Stimulated activated naive CD8-positive, alpha-beta T cell treated with anti-CD3 and anti-CD28 coated beads, Interleukin-15, amount 100 ng/mL, for 72 hours (primary cell): ENCODE measurements at regions not wholly inside any gene's neighbourhood (a gene's known extent, or its start where the extent isn't known, plus 50 kb on each side); places are given as distances from the start of the nearest gene placed in this dataset.
"Not testable (repeated sequence)": the region's sequence is repeated elsewhere in the genome, so short reads cannot be mapped to it uniquely, and the experiment has no call there.

Experiments used
- ATAC-seq: fragments of 150-1000 bp; cut with Tn5 transposase; 2 replicates; pipeline ENCODE4 v1.10.0; 2021; ENCODE audit warnings: mild to moderate bottlenecking, moderate library complexity
- DNase-seq, 2 donors: peaks; one replicate each; pipeline ENCODE4 v3.0.0; 2021 to 2022
- H3K27ac Mint-ChIP-seq, 2 donors: one replicate each; pipeline ENCODE4 v1.8.0; 2022; ENCODE audit warnings: mild to moderate bottlenecking in 2 of 2, mixed read lengths in 2 of 2, moderate library complexity in 2 of 2
- H3K27me3 Mint-ChIP-seq: one replicate; pipeline ENCODE4 v1.8.0; 2022; ENCODE audit warnings: mixed read lengths
- H3K4me1 Mint-ChIP-seq: one replicate; pipeline ENCODE4 v1.8.0; 2022; ENCODE audit warnings: mild to moderate bottlenecking, mixed read lengths
- H3K4me3 Mint-ChIP-seq, 2 donors: one replicate each; pipeline ENCODE4 v1.8.0; 2022; ENCODE audit warnings: mild to moderate bottlenecking in 2 of 2, mixed read lengths in 2 of 2, moderate library complexity in 1 of 2
- H3K9me3 Mint-ChIP-seq, 2 donors: one replicate each; pipeline ENCODE4 v1.8.0; 2022; ENCODE audit warnings: mixed read lengths in 2 of 2

GRCh38 chr10:29877793-29878491 is 181.4 kb downstream of the JCAD start:
- no peaks in the 10 kb centered on the region for H3K4me1 Mint-ChIP-seq
- H3K9me3 Mint-ChIP-seq = no peaks in the 10 kb centered on the region
- H3K4me3 Mint-ChIP-seq = no peak overlapping the region
- peaks cover 18% of the 10 kb centered on the region for H3K27me3 Mint-ChIP-seq
- no peak for DNase-seq
- no peak for ATAC-seq
- H3K27ac Mint-ChIP-seq = no peak overlapping the region

GRCh38 chr10:29876008-29876555 is 183.3 kb downstream of the JCAD start:
- peaks cover 18% of the 10 kb centered on the region for H3K27me3 Mint-ChIP-seq
- no peak overlapping the region for H3K4me3 Mint-ChIP-seq
- peaks cover 0 to under 1% of the 10 kb centered on the region in 2 donors for H3K9me3 Mint-ChIP-seq
- no peak for DNase-seq
- ATAC-seq = no peak
- no peak overlapping the region for H3K27ac Mint-ChIP-seq
- no peaks in the 10 kb centered on the region for H3K4me1 Mint-ChIP-seq

- DNase-seq (no peak), ATAC-seq (no peak)
- Mint-ChIP-seq H3K27ac (no peak overlapping the region), H3K9me3 (peaks cover 7 to 9% of the 10 kb centered on the region in 2 donors), H3K4me3 (no peak overlapping the region), H3K4me1 (no peaks in the 10 kb centered on the region), H3K27me3 (peaks cover 18% of the 10 kb centered on the region)
These were observed 184.6 kb downstream of the JCAD start for GRCh38 chr10:29874606-29875269.

DNA sequence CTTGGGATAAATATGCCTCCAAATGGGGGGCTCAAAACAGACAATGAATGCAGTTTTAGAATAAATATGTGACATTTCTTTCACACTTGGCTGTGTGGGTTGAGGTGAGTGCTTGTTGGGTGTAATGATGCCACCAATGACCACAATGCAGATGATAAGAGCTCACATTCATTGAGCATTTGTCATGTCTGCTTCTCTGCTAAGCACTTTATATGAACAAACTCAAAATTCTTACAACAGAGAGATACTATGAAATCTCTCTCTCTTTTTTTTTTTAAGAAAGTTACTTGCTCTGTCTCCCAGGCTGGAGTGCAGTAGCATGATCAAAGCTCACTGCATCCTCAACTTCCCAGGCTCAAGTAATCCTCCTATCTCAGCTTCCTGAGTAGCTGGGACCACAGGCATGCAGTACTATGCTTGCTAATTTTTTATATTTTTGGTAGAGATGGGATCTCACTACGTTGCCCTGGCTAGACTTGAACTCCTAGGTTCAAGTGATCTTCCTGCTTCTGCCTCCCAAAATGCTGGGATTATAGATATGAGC is 185.4 kb downstream of the JCAD start:
- ATAC-seq (no peak), DNase-seq (no peak)
- Mint-ChIP-seq H3K4me3 (no peak overlapping the region), H3K27ac (no peak overlapping the region), H3K27me3 (peaks cover 18% of the 10 kb centered on the region), H3K9me3 (peaks cover 7 to 9% of the 10 kb centered on the region in 2 donors), H3K4me1 (no peaks in the 10 kb centered on the region)

DNA sequence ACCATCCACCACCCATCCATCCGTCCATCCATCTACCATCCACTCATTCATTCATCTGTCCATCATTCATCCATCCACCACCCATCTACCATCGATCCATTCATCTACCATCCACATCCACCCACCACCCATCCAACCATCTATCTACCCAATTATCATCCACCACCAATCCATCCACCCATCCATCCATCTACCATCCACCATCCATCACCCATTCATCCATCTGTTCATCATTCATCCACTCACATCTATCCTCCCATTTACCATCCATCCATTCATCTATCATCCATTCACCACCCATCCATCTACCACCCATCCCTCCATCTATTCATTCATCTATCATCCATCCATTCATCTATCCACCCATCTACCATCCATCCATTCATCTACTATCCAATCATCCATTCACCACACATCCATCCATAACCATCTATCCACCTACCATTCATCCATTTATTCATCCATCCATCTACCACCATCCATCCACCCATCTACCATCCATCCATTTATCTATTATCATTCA is 188.8 kb downstream of the JCAD start:
- DNase-seq (no peak), ATAC-seq (no peak)
- H3K27ac Mint-ChIP-seq = no peak overlapping the region
- no peaks in the 10 kb centered on the region for H3K27me3 Mint-ChIP-seq
- H3K4me1 Mint-ChIP-seq = no peaks in the 10 kb centered on the region
- H3K4me3 Mint-ChIP-seq = no peak overlapping the region
- H3K9me3 Mint-ChIP-seq = peaks cover 7 to 9% of the 10 kb centered on the region in 2 donors

- H3K27me3 Mint-ChIP-seq = no peaks in the 10 kb centered on the region
These were observed 189.8 kb downstream of the JCAD start for GRCh38 chr10:29869593-29869992.

GRCh38 chr10:29866356-29866755 is 193.0 kb downstream of the JCAD start:
- no peaks in the 10 kb centered on the region for H3K27me3 Mint-ChIP-seq
- no peak overlapping the region for H3K4me3 Mint-ChIP-seq
- H3K4me1 Mint-ChIP-seq = no peaks in the 10 kb centered on the region
- H3K27ac Mint-ChIP-seq = no peak overlapping the region
- DNase-seq = no peak
- ATAC-seq = no peak
- peaks cover 7 to 9% of the 10 kb centered on the region in 2 donors for H3K9me3 Mint-ChIP-seq

More at GRCh38 chr10:29869593-29869992, 189.8 kb downstream of the JCAD start:
- ATAC-seq (no peak), DNase-seq (no peak)
- peaks cover 7 to 9% of the 10 kb centered on the region in 2 donors for H3K9me3 Mint-ChIP-seq
- H3K4me3 Mint-ChIP-seq = no peak overlapping the region
- H3K27ac Mint-ChIP-seq = no peak overlapping the region
- no peaks in the 10 kb centered on the region for H3K4me1 Mint-ChIP-seq

- no peak for DNase-seq
- Mint-ChIP-seq H3K27me3 (no peaks in the 10 kb centered on the region), H3K27ac (no peak overlapping the region), H3K4me1 (no peaks in the 10 kb centered on the region), H3K9me3 (peaks cover 6% of the 10 kb centered on the region in 2 donors), H3K4me3 (no peak overlapping the region)
- ATAC-seq = no peak
These were observed 193.6 kb downstream of the JCAD start for GRCh38 chr10:29865700-29866355.

DNA sequence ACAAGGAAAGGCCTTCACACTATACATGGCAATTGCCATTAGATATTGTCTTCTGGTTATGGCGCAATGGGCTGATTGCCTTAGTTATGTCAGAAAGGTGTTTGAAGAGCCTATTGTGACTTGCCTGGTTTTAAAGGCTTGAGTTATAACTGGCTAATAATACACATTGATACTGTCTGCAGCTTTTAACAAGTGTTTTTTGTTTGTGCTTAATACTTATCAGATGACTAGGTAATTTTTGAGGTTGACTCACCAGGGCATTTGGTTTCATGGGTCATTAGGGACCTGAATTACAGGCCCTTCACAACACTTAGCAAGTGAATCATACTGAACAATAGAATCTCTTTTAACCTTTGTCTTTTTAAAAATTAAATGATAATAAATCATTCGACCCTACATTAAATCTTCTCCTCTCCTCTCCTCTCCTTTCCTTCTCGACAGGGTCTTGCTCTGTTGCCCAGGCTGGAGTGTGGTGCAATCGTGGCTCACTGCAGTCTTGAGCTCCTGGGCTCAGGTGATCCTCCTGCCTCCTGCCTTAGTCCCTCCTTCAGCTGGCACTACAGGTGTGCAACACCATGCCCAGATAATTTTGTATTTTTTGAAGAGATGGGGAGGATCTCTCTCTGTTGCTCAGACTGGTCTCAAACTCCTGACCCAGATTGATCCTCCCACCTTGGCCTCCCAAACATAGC is 196.3 kb downstream of the JCAD start:
- H3K27ac Mint-ChIP-seq = no peak overlapping the region
- ATAC-seq (no peak), DNase-seq (no peak)
- no peaks in the 10 kb centered on the region for H3K4me1 Mint-ChIP-seq
- no peaks in the 10 kb centered on the region for H3K9me3 Mint-ChIP-seq
- H3K27me3 Mint-ChIP-seq = peaks cover 6% of the 10 kb centered on the region
- no peak overlapping the region for H3K4me3 Mint-ChIP-seq

- Mint-ChIP-seq H3K27ac (no peak overlapping the region), H3K27me3 (peaks cover 11% of the 10 kb centered on the region), H3K4me1 (no peaks in the 10 kb centered on the region), H3K4me3 (no peak overlapping the region), H3K9me3 (no peaks in the 10 kb centered on the region)
- DNase-seq = no peak
- ATAC-seq = no peak
These were observed 197.4 kb downstream of the JCAD start for GRCh38 chr10:29861811-29862505.

- DNase-seq, H3K9me3 Mint-ChIP-seq, H3K4me3 Mint-ChIP-seq, H3K27ac Mint-ChIP-seq, H3K4me1 Mint-ChIP-seq, ATAC-seq: not testable (repeated sequence)
- H3K27me3 Mint-ChIP-seq = peaks cover 11% of the 10 kb centered on the region
These were observed 198.2 kb downstream of the JCAD start for GRCh38 chr10:29861231-29861630.

DNA sequence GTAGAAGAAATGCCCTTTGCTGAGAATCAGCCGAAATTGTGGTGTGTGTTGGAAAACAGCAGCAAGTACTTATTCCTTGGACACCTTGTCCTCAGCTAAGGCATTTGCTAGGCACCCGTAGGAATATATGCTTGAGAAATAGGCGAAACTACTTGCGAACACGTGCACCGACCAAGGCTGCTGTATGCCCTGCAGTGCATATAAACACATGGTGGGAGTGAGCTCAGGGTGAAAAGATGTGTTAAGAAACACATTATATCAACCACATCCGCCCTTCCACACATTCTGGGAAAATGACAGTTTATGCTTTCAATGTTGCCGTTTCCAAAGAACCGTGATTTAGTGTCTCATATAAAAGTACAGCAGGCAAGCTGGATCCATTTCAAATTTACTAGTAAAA is 199.2 kb downstream of the JCAD start:
- H3K4me1 Mint-ChIP-seq = no peaks in the 10 kb centered on the region
- no peak for ATAC-seq
- no peak overlapping the region for H3K27ac Mint-ChIP-seq
- H3K9me3 Mint-ChIP-seq = no peaks in the 10 kb centered on the region
- peaks cover 11% of the 10 kb centered on the region for H3K27me3 Mint-ChIP-seq
- no peak for DNase-seq
- H3K4me3 Mint-ChIP-seq = no peak overlapping the region

DNA sequence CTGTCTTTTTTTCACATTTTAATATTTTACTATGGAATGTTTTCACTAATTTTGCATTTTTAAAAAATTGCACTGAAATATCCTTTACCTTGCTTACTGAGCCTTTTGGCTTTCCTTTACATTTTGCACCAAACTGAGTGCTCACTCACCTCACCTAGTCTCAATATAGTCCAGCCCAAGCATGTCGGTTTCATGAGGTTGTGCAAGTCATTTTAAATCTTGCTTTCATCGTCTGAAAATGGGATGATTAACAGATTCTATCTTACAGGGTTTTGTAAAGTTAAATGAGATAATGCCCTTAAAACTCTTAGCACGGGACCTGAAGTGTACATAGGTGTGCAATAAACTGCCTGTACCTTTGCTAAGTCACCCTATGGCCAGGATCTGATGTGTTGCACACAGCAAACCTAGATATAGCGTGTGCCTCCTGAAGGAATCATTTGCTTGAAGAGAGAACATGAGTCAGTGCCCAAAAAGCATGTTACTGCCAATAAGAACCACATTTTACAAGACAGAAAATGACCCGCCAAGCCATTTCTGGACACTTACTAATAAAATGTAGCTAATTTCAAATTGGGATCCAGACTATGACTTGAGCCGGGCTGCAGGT is 199.8 kb downstream of the JCAD start:
- H3K4me1 Mint-ChIP-seq = no peaks in the 10 kb centered on the region
- DNase-seq (no peak), ATAC-seq (no peak)
- H3K27ac Mint-ChIP-seq = no peak overlapping the region
- H3K9me3 Mint-ChIP-seq = no peaks in the 10 kb centered on the region
- peaks cover 11% of the 10 kb centered on the region for H3K27me3 Mint-ChIP-seq
- H3K4me3 Mint-ChIP-seq = no peak overlapping the region

GRCh38 chr10:29858702-29859267 is 200.6 kb downstream of the JCAD start:
- H3K9me3 Mint-ChIP-seq = no peaks in the 10 kb centered on the region
- DNase-seq (no peak), ATAC-seq (no peak)
- no peak overlapping the region for H3K4me3 Mint-ChIP-seq
- H3K27ac Mint-ChIP-seq = no peak overlapping the region
- no peaks in the 10 kb centered on the region for H3K4me1 Mint-ChIP-seq
- H3K27me3 Mint-ChIP-seq = peaks cover 11% of the 10 kb centered on the region
